ENCODE measurements at regions not wholly inside any gene's neighbourhood (a gene's known extent, or its start where the extent isn't known, plus 50 kb on each side); places are given as distances from the start of the nearest gene placed in this dataset.

- intact Hi-C loops (cut with micrococcal nuclease) = no loop called here
- CTCF ChIA-PET = no interaction called here
- no peaks in the 10 kb centered on the region for H3K27me3 Mint-ChIP-seq (ENCODE audit: insufficient read depth, unreplicated experiment)
- TF ChIP-seq CTCF (IDR thresholded peaks at IDR 0.05; ENCODE audit: unreplicated experiment) = no peak
- no peaks in the 10 kb centered on the region for H3K4me1 Mint-ChIP-seq (ENCODE audit: insufficient read depth, unreplicated experiment)
- H3K4me3 Mint-ChIP-seq (ENCODE audit: unreplicated experiment) = no peak overlapping the region
- H3K9me3 Mint-ChIP-seq (ENCODE audit: unreplicated experiment) = no peaks in the 10 kb centered on the region
- no peak overlapping the region for H3K27ac Mint-ChIP-seq (ENCODE audit: low read depth, unreplicated experiment)
- POLR2A ChIA-PET = no interaction called here
- no TSS peak for BruUV-seq (replicated peaks)
- no peak for DNase-seq (ENCODE audit: unreplicated experiment)
- no peaks in the 10 kb centered on the region for H3K36me3 Mint-ChIP-seq (ENCODE audit: insufficient read depth, unreplicated experiment)
These were observed 462.7 kb upstream of the PKN2 start for GRCh38 chr1:88221411-88221810.

- no peak for TF ChIP-seq CTCF (IDR thresholded peaks at IDR 0.05; ENCODE audit: unreplicated experiment)
- BruUV-seq (replicated peaks) = no TSS peak
- no peaks in the 10 kb centered on the region for H3K9me3 Mint-ChIP-seq (ENCODE audit: unreplicated experiment)
- no peaks in the 10 kb centered on the region for H3K36me3 Mint-ChIP-seq (ENCODE audit: insufficient read depth, unreplicated experiment)
- DNase-seq (ENCODE audit: unreplicated experiment) = no peak
- POLR2A ChIA-PET = no interaction called here
- no peak overlapping the region for H3K4me3 Mint-ChIP-seq (ENCODE audit: unreplicated experiment)
- H3K27me3 Mint-ChIP-seq (ENCODE audit: insufficient read depth, unreplicated experiment) = no peaks in the 10 kb centered on the region
- no peaks in the 10 kb centered on the region for H3K4me1 Mint-ChIP-seq (ENCODE audit: insufficient read depth, unreplicated experiment)
- CTCF ChIA-PET = interaction anchor here (0.6 to 1.7 kb wide), 3 partner anchors 8 to 1077 kb away, joined by 3 to 8 read pairs (median 3); no protein-coding TSS in a partner anchor
- H3K27ac Mint-ChIP-seq (ENCODE audit: low read depth, unreplicated experiment) = no peak overlapping the region
- intact Hi-C loops (cut with micrococcal nuclease) = no loop called here
These were observed 459.2 kb upstream of the PKN2 start for GRCh38 chr1:88224906-88225305.

DNA sequence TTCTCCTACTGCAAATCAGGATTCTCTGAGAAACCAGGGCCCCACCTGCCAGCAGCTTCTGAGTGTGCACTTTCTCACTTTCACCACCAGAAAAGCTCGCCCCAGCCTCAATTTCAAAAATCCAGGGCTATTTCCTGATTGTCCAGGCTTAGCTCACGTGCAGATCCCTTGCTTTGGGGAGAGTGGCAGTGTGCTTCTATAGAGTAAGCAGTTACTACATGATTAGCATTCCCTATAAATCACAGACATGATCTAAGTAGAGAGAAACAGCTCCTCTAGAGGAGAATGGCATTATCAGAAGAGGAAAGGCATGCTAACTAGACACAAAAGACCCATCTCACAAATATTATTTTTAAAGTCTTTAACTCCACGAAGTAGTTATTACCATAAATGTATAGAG is 456.0 kb upstream of the PKN2 start:
- intact Hi-C loops (cut with micrococcal nuclease) = no loop called here
- H3K4me1 Mint-ChIP-seq (ENCODE audit: insufficient read depth, unreplicated experiment) = no peaks in the 10 kb centered on the region
- POLR2A ChIA-PET = no interaction called here
- peaks cover 4% of the 10 kb centered on the region for H3K9me3 Mint-ChIP-seq (ENCODE audit: unreplicated experiment)
- CTCF ChIA-PET = interaction anchor here (0.9 to 1.2 kb wide), 2 partner anchors 29 to 41 kb away, joined by 3 read pairs; no protein-coding TSS in a partner anchor
- TF ChIP-seq CTCF (IDR thresholded peaks at IDR 0.05; ENCODE audit: unreplicated experiment) = no peak
- DNase-seq (ENCODE audit: unreplicated experiment) = no peak
- H3K36me3 Mint-ChIP-seq (ENCODE audit: insufficient read depth, unreplicated experiment) = no peaks in the 10 kb centered on the region
- H3K4me3 Mint-ChIP-seq (ENCODE audit: unreplicated experiment) = no peak overlapping the region
- no TSS peak for BruUV-seq (replicated peaks)
- H3K27me3 Mint-ChIP-seq (ENCODE audit: insufficient read depth, unreplicated experiment) = no peaks in the 10 kb centered on the region
- H3K27ac Mint-ChIP-seq (ENCODE audit: low read depth, unreplicated experiment) = no peak overlapping the region

DNA sequence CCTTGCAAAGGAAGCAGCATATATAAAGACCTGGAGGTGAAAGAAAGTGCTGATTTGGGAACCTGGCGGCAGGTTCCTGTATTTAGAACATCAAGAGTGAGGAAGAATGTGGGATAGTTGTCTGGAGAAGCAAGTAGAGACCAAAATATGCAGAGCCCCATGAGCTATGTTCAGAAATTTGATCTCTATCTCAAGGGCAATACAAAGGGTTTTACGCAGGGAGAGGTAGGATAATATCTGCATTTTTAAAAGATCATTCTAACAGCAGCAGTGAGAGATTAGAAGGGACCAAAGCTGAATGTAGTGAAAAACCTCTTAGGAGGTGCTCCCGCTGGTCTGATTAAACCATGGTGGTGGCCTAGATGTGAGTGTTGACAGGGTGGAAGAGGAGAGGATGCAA is 453.9 kb upstream of the PKN2 start:
- Mint-ChIP-seq H3K4me1 (ENCODE audit: insufficient read depth, unreplicated experiment) (no peaks in the 10 kb centered on the region), H3K9me3 (ENCODE audit: unreplicated experiment) (peaks cover 7% of the 10 kb centered on the region), H3K4me3 (ENCODE audit: unreplicated experiment) (no peak overlapping the region), H3K27ac (ENCODE audit: low read depth, unreplicated experiment) (no peak overlapping the region), H3K36me3 (ENCODE audit: insufficient read depth, unreplicated experiment) (no peaks in the 10 kb centered on the region), H3K27me3 (ENCODE audit: insufficient read depth, unreplicated experiment) (no peaks in the 10 kb centered on the region)
- ChIA-PET POLR2A (interaction anchor here (0.5 kb wide), 1 partner anchor 78 kb away, joined by 4 read pairs; no protein-coding TSS in a partner anchor), CTCF (no interaction called here)
- no peak for DNase-seq (ENCODE audit: unreplicated experiment)
- no TSS peak for BruUV-seq (replicated peaks)
- no peak for TF ChIP-seq CTCF (IDR thresholded peaks at IDR 0.05; ENCODE audit: unreplicated experiment)
- intact Hi-C loops (cut with micrococcal nuclease) = no loop called here

All from MCF 10A (cell line).